Endothelial cell of umbilical vein (primary cell): ENCODE measurements at regions not wholly inside any gene's neighbourhood (a gene's known extent, or its start where the extent isn't known, plus 50 kb on each side); places are given as distances from the start of the nearest gene placed in this dataset.

Experiments used
- BruUV-seq: library from RNA; stranded (reverse); fragments of 400-500 nt; replicated peaks from 2 replicates; lab custom pipeline; 2021; lab: Mats Ljungman, UMichigan
- CTCF ChIA-PET: fragments of 300-600, 350-600 bp; sonication (Branson Sonifier 250); formaldehyde crosslinking; loops from one replicate; lab custom pipeline; 2021; ENCODE audit warnings: antibody characterized with exemption, inconsistent platforms; lab: Charles Lee
- POLR2A ChIA-PET: fragments of 300-600, 350-600 bp; sonication (Branson Sonifier 250); formaldehyde crosslinking; loops from one replicate; lab custom pipeline; 2021; ENCODE audit warnings: antibody characterized with exemption, inconsistent platforms; lab: Charles Lee
- DNase-seq: peaks from one replicate; pipeline ENCODE4 v3.0.0-alpha.2; 2011; ENCODE audit warnings: low read depth, low spot score
- FAIRE-seq: peaks from 2 replicates; lab custom pipeline; 2011; peaks lifted over from hg19 to GRCh38; lab: Jason Lieb, UNC
- H2AFZ ChIP-seq: 2 replicates; pipeline ENCODE4 v1.6.0; 2012; ENCODE audit warnings: low read depth, low read length, control low read depth, inconsistent platforms
- H3K27ac ChIP-seq: 2 replicates; pipeline ENCODE4 v1.5.1; 2011; ENCODE audit warnings: low read depth, mild to moderate bottlenecking, control low read depth, low read length, moderate library complexity; ENCODE audit not compliant: insufficient read depth
- H3K27me3 ChIP-seq, 2 experiments: 2 replicates each; pipeline versions ENCODE4 v1.6.0 to v1.6.1; 2011; ENCODE audit warnings: low read length in 2 of 2, mixed read lengths in 1 of 2; ENCODE audit not compliant: control insufficient read depth in 2 of 2, insufficient read depth in 2 of 2
- H3K36me3 ChIP-seq, 2 experiments: 2 replicates in 1 of 2; 3 replicates in 1 of 2; pipeline ENCODE4 v1.5.1; 2011; ENCODE audit warnings: low read length in 2 of 2, mild to moderate bottlenecking in 1 of 2, moderate library complexity in 1 of 2; ENCODE audit not compliant: control insufficient read depth in 2 of 2, insufficient read depth in 2 of 2; ENCODE audit errors: extremely low read depth in 1 of 2
- H3K4me1 ChIP-seq: 3 replicates; pipeline ENCODE4 v1.5.1; 2011; ENCODE audit warnings: mild to moderate bottlenecking, low read length; ENCODE audit not compliant: control insufficient read depth, insufficient read depth; ENCODE audit errors: extremely low read depth
- H3K4me2 ChIP-seq: 2 replicates; pipeline ENCODE4 v1.6.1; 2011; ENCODE audit warnings: low read length, control low read depth, mixed read lengths; ENCODE audit not compliant: insufficient read depth
- H3K4me3 ChIP-seq, 3 experiments: fragments of 200-600 bp in 1 of 3; sonication (generic), shearing (Covaris generic) in 1 of 3; replicated peaks in 1 of 3; 2 replicates each; pipeline ENCODE4 v1.5.1; 2011 to 2016; ENCODE audit warnings: control low read depth in 3 of 3, low read length in 3 of 3, mild to moderate bottlenecking in 2 of 3, inconsistent platforms in 1 of 3, low read depth in 1 of 3, moderate library complexity in 1 of 3; ENCODE audit not compliant: insufficient read depth in 1 of 3
- H3K79me2 ChIP-seq: 2 replicates; pipeline ENCODE4 v1.6.0; 2012; ENCODE audit warnings: low read length, inconsistent platforms; ENCODE audit not compliant: control insufficient read depth, insufficient read depth
- H3K9ac ChIP-seq: replicated peaks from 2 replicates; pipeline ENCODE3; 2011; ENCODE audit warnings: low read length, control low read depth; ENCODE audit not compliant: insufficient read depth; ENCODE audit errors: extremely low read depth
- H3K9me1 ChIP-seq: replicated peaks from 3 replicates; pipeline ENCODE4 v1.6.0; 2011; ENCODE audit warnings: mild to moderate bottlenecking, low read length; ENCODE audit not compliant: control insufficient read depth, insufficient read depth; ENCODE audit errors: extremely low read depth
- H3K9me3 ChIP-seq: replicated peaks from 2 replicates; pipeline ENCODE4 v1.5.1; 2012; ENCODE audit warnings: low read length, inconsistent platforms; ENCODE audit not compliant: control insufficient read depth, insufficient read depth
- H4K20me1 ChIP-seq: replicated peaks from 2 replicates; pipeline ENCODE3; 2011; ENCODE audit warnings: mild to moderate bottlenecking, low read length; ENCODE audit not compliant: control insufficient read depth, insufficient read depth; ENCODE audit errors: extremely low read depth
- FOS ChIP-seq: IDR thresholded peaks from 2 replicates; pipeline ENCODE4 v1.6.1; 2011; ENCODE audit warnings: mild to moderate bottlenecking, low read length, moderate library complexity, borderline replicate concordance; ENCODE audit not compliant: insufficient read depth
- GATA2 ChIP-seq: IDR thresholded peaks from 2 replicates; pipeline ENCODE4 v1.7.0; 2011; ENCODE audit warnings: low read depth, mild to moderate bottlenecking, moderate library complexity, mixed read lengths, low read length; ENCODE audit not compliant: insufficient read length, insufficient read depth
- JUN ChIP-seq: IDR thresholded peaks from 2 replicates; pipeline ENCODE4 v1.6.1; 2011; ENCODE audit warnings: borderline replicate concordance, low read depth; ENCODE audit not compliant: insufficient read length, insufficient read depth
- MYC ChIP-seq: IDR thresholded peaks from one replicate; pipeline ENCODE4 v1.6.1; 2011; ENCODE audit warnings: mild to moderate bottlenecking, low read depth, low read length
- POLR2AphosphoS5 ChIP-seq: IDR thresholded peaks from 2 replicates; pipeline ENCODE4 v1.6.1; 2012; ENCODE audit warnings: low read depth, mild to moderate bottlenecking, control low read depth, low read length, moderate library complexity; ENCODE audit not compliant: insufficient read depth
- dilution Hi-C: fragments of 300-500 bp; cut with MboI; formaldehyde crosslinking; loops from one replicate; pipeline ENCODE4 v1.15.0; 2019; ENCODE audit warnings: low sequenced_read_pairs; ENCODE audit not compliant: extremely low pct_ligation_motif_present
- intact Hi-C: fragments of 100-400 bp; cut with micrococcal nuclease; formaldehyde crosslinking; loops from one replicate; pipeline ENCODE4 v1.10.0; 2022
- TF ChIP-seq, protein P1 (sequence below): IDR thresholded peaks from 2 replicates; pipeline ENCODE4 v1.6.1; 2011; ENCODE audit not compliant: insufficient read depth, insufficient read length
- TF ChIP-seq, protein P2 (sequence below), 2 donors: IDR thresholded peaks; 1 replicate in 1 of 2; 2 replicates in 1 of 2; pipeline ENCODE4 v1.5.1; 2011; ENCODE audit warnings: low read length in 2 of 2, mild to moderate bottlenecking in 2 of 2, moderate library complexity in 2 of 2, control low read depth in 1 of 2, inconsistent platforms in 1 of 2, low read depth in 1 of 2; ENCODE audit not compliant: insufficient read depth in 1 of 2; ENCODE audit errors: extremely low read depth in 1 of 2

GRCh38 chr16:85300406-85300968 lies 188.2 kb upstream of the CIBAR2 start:
- no peak overlapping the region for H2AFZ ChIP-seq
- intact Hi-C loops (loop anchor here (10.0 kb wide), 1 partner anchor 314 kb away; the partner anchor contains the start of gene GSE1), dilution Hi-C loops (no loop called here)
- H3K9ac ChIP-seq: no peak overlapping the region
- no peak for TF ChIP-seq MYC
- TF ChIP-seq GATA2: no peak
- TF ChIP-seq FOS: no peak
- TF ChIP-seq, protein P1, sequence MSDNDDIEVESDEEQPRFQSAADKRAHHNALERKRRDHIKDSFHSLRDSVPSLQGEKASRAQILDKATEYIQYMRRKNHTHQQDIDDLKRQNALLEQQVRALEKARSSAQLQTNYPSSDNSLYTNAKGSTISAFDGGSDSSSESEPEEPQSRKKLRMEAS: no peak
- no peak for TF ChIP-seq JUN
- TF ChIP-seq, protein P2, sequence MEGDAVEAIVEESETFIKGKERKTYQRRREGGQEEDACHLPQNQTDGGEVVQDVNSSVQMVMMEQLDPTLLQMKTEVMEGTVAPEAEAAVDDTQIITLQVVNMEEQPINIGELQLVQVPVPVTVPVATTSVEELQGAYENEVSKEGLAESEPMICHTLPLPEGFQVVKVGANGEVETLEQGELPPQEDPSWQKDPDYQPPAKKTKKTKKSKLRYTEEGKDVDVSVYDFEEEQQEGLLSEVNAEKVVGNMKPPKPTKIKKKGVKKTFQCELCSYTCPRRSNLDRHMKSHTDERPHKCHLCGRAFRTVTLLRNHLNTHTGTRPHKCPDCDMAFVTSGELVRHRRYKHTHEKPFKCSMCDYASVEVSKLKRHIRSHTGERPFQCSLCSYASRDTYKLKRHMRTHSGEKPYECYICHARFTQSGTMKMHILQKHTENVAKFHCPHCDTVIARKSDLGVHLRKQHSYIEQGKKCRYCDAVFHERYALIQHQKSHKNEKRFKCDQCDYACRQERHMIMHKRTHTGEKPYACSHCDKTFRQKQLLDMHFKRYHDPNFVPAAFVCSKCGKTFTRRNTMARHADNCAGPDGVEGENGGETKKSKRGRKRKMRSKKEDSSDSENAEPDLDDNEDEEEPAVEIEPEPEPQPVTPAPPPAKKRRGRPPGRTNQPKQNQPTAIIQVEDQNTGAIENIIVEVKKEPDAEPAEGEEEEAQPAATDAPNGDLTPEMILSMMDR (IDR thresholded peaks at IDR 0.05; ENCODE audit: extremely low read depth in 1 of 2, insufficient read depth in 1 of 2, low read depth in 1 of 2, low read length in 2 of 2): no peak
- no peak for TF ChIP-seq POLR2AphosphoS5
- H3K9me3 ChIP-seq: no peaks in the 10 kb centered on the region
- H3K4me2 ChIP-seq: no peak overlapping the region
- H3K36me3 ChIP-seq: no peaks in the 10 kb centered on the region
- DNase-seq (no peak), FAIRE-seq (no peak)
- H3K4me1 ChIP-seq: no peaks in the 10 kb centered on the region
- CTCF ChIA-PET: interaction anchor here (1.4 to 1.8 kb wide), 2 partner anchors 13 to 185 kb away, joined by 4 to 5 read pairs; no protein-coding TSS in a partner anchor
- H3K27ac ChIP-seq: no peak overlapping the region
- H3K27me3 ChIP-seq: no peaks in the 10 kb centered on the region
- no peak overlapping the region for H3K4me3 ChIP-seq
- no peaks in the 10 kb centered on the region for H3K79me2 ChIP-seq
- H4K20me1 ChIP-seq: no peaks in the 10 kb centered on the region
- BruUV-seq: no TSS peak
- POLR2A ChIA-PET: no interaction called here
- no peaks in the 10 kb centered on the region for H3K9me1 ChIP-seq
